ENCODE measurements at regions not wholly inside any gene's neighbourhood (a gene's known extent, or its start where the extent isn't known, plus 50 kb on each side); places are given as distances from the start of the nearest gene placed in this dataset.
"Not testable (repeated sequence)": the region's sequence is repeated elsewhere in the genome, so short reads cannot be mapped to it uniquely, and the experiment has no call there.

DNA sequence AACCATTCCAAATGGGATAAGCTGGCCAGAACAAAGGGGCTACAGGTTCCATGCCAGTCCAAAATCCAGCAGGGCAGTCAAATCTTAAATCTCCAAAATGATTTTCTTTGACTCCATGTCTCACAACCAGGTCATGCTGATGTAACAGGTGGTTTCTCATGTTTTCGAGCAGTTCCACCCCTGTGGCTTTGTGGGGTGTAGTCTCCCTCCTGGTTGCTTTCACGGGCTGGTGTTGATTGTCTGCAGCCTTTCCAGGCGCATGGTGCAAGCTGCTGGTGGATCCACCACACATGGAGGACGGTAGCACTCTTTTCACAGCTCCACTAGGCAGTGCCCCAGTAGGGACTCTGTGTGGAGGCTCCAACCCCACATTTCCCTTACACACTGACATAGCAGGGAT, 425.5 kb upstream of the FTMT start:
- ChIA-PET CTCF (interaction anchor here (1.5 kb wide), 1 partner anchor 11 kb away, joined by 4 read pairs; no protein-coding TSS in a partner anchor), POLR2A (no interaction called here)
- no peak for DNase-seq (ENCODE audit: extremely low spot score)
- TF ChIP-seq, protein P1, sequence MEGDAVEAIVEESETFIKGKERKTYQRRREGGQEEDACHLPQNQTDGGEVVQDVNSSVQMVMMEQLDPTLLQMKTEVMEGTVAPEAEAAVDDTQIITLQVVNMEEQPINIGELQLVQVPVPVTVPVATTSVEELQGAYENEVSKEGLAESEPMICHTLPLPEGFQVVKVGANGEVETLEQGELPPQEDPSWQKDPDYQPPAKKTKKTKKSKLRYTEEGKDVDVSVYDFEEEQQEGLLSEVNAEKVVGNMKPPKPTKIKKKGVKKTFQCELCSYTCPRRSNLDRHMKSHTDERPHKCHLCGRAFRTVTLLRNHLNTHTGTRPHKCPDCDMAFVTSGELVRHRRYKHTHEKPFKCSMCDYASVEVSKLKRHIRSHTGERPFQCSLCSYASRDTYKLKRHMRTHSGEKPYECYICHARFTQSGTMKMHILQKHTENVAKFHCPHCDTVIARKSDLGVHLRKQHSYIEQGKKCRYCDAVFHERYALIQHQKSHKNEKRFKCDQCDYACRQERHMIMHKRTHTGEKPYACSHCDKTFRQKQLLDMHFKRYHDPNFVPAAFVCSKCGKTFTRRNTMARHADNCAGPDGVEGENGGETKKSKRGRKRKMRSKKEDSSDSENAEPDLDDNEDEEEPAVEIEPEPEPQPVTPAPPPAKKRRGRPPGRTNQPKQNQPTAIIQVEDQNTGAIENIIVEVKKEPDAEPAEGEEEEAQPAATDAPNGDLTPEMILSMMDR (IDR thresholded peaks at IDR 0.05; ENCODE audit: control extremely low read depth, extremely low read depth, low read depth, missing control alignments), result no peak

GRCh38 chr5:121429761-121430160, 421.9 kb upstream of the FTMT start:
- CTCF ChIA-PET, result no interaction called here
- TF ChIP-seq, protein P1 (IDR thresholded peaks at IDR 0.05; ENCODE audit: control extremely low read depth, extremely low read depth, low read depth, missing control alignments), result no peak
- no peak for DNase-seq (ENCODE audit: extremely low spot score)
- POLR2A ChIA-PET, result no interaction called here

DNA sequence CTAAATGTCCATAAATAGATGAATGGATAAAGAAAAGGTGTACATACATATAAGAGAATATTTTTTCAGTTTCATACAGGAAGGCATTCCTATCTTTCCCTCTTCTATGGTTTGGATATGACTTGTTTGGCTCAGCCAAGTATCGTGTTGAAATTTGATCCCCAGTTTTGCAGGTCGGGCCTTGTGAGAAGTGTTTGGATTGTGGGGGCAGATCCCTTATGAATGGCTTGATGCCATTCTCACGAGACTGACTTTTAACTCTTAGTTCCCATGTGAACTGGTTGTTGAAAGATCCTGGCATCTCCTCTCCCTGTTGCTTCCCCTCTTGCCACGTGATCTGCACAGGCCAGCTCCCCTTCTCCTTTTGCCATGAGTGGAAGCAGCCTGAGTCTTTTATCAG, 421.1 kb upstream of the FTMT start:
- CTCF ChIA-PET, result no interaction called here
- POLR2A ChIA-PET, result no interaction called here
- DNase-seq (ENCODE audit: extremely low spot score), result no peak
- TF ChIP-seq, protein P1 (IDR thresholded peaks at IDR 0.05; ENCODE audit: control extremely low read depth, extremely low read depth, low read depth, missing control alignments), result no peak

GRCh38 chr5:121445511-121445910, 406.2 kb upstream of the FTMT start:
- ChIA-PET POLR2A (no interaction called here), CTCF (no interaction called here)
- DNase-seq (ENCODE audit: extremely low spot score), result no peak
- TF ChIP-seq, protein P1 (IDR thresholded peaks at IDR 0.05; ENCODE audit: control extremely low read depth, extremely low read depth, low read depth, missing control alignments), result no peak

DNA sequence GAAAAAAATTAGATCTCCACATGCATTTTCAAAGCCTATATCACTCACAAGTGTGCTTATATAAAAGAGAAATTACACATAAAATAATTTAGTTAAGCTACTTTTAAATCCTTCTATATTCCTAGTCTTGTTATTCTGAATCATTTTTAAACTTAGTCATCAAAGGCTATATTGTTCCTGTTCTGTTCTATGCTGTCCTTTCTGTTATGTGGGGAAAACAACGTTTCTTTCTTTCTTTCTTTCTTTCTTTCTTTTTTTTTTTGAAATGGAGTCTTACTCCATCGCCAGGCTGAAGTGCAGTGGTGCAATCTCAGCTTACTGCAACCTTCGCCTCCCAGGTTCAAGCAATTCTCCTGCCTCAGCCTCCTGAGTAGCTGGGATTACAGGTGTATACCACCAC, 389.2 kb upstream of the FTMT start:
- DNase-seq (ENCODE audit: extremely low spot score), result no peak
- CTCF ChIA-PET, result interaction anchor here (1.6 kb wide), 1 partner anchor 10 kb away, joined by 5 read pairs; no protein-coding TSS in a partner anchor
- POLR2A ChIA-PET, result no interaction called here
- TF ChIP-seq, protein P1 (IDR thresholded peaks at IDR 0.05; ENCODE audit: control extremely low read depth, extremely low read depth, low read depth, missing control alignments), result no peak

- POLR2A ChIA-PET; DNase-seq (ENCODE audit: extremely low spot score): not testable (repeated sequence)
- CTCF ChIA-PET, result interaction anchor here (2.4 kb wide), 1 partner anchor 11 kb away, joined by 6 read pairs; no protein-coding TSS in a partner anchor
Measured at GRCh38 chr5:121471222-121471621, 380.5 kb upstream of the FTMT start.

GRCh38 chr5:121478636-121479035, 373.0 kb upstream of the FTMT start:
- TF ChIP-seq, protein P1 (IDR thresholded peaks at IDR 0.05; ENCODE audit: control extremely low read depth, extremely low read depth, low read depth, missing control alignments), result no peak
- DNase-seq (ENCODE audit: extremely low spot score), result no peak
- ChIA-PET POLR2A (no interaction called here), CTCF (no interaction called here)

All from GM10248 (cell line).